ENCODE measurements at regions not wholly inside any gene's neighbourhood (a gene's known extent, or its start where the extent isn't known, plus 50 kb on each side); places are given as distances from the start of the nearest gene placed in this dataset.

- no peak for TF ChIP-seq CTCF (IDR thresholded peaks at IDR 0.05)
- TF ChIP-seq POLR2A (IDR thresholded peaks at IDR 0.05), result no peak
- TF ChIP-seq EP300 (IDR thresholded peaks at IDR 0.05), result no peak
These were observed 1249.9 kb downstream of the SLC16A7 start for GRCh38 chr12:60845696-60846095.
